ENCODE measurements at regions not wholly inside any gene's neighbourhood (a gene's known extent, or its start where the extent isn't known, plus 50 kb on each side); places are given as distances from the start of the nearest gene placed in this dataset.

DNA sequence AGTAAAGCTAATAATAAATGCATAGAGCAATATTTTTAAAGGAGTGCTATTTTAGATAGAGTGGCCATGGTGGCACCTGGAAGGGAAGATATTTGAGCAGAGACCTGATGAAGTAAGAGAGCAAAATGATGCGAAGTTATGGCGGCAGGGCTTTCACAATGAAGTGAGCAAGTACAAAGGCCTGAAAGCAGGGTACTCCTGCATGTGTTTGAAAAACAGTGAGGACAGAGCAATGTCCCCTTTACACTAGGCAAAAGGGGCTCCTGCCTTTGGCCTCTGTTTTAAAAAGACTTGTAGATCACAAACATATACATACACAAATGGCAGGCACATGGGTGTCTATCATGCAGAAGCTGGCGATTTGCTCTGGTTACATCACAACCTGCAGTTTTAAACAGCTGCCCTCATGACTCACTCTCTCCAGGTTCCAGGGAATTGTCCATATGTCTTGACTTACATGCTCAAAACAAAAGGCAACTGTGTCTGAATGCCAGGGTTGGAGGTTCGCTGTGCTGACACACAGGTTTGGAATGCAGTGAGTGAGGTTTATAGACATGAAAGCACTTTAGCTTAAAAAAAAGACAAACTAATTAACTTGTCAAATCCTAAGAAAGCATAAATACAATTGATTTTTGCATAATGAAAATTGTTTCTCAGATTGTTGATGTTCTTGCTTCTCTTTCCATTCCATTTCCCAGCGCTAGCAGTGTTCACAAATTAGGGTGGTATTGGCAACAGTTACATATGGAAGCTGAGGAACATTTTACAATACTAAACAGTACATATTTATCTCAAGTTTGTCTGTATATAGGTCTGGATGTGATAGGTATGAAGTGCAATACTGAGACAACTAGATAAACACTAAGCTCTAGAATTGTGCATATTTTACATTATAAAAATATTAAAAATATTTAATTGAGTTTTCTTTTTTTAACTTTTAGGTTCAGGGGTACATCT lies 313.9 kb downstream of the BARHL2 start:
- Histone ChIP-seq H3K9me3 (ENCODE audit: low read depth, low read length) (no peaks in the 10 kb centered on the region), H3K4me3 (no peak overlapping the region), H3K27ac (no peak overlapping the region), H3K9ac (ENCODE audit: insufficient read length) (no peak overlapping the region), H3K36me3 (ENCODE audit: insufficient read depth, low read length) (no peaks in the 10 kb centered on the region)
- no peak for TF ChIP-seq POLR2AphosphoS5 (IDR thresholded peaks at IDR 0.05; ENCODE audit: borderline replicate concordance, low read depth, low read length)
- no peak for TF ChIP-seq EZH2 (IDR thresholded peaks at IDR 0.05)
- no peak for DNase-seq (ENCODE audit: low read depth, low spot score)

GRCh38 chr1:90400131-90400530 lies 317.0 kb downstream of the BARHL2 start:
- Histone ChIP-seq H3K27ac (no peak overlapping the region), H3K4me3 (no peak overlapping the region)
- DNase-seq (ENCODE audit: low read depth, low spot score), result no peak

DNA sequence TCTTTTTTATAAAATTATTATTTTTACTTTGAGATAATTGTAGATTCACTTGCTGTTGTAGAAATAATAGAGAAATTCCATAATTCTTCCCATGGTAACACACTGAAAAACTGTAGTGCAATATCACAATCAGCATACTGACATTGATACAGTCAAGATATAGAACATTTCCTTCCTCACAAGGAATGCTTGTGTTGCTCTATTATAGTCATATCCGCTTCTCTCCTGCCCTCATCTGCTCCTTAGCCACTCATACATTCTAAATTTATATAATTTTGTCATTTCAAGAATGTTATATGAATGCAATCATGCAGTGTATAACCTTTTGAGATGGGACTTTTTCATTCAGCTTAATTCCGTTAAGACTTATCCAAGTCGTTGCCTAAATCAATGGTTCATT lies 320.2 kb downstream of the BARHL2 start:
- no peaks in the 10 kb centered on the region for H3K9me3 ChIP-seq (ENCODE audit: low read depth, low read length)
- no peak for TF ChIP-seq POLR2AphosphoS5 (IDR thresholded peaks at IDR 0.05; ENCODE audit: borderline replicate concordance, low read depth, low read length)
- no peak for TF ChIP-seq EZH2 (IDR thresholded peaks at IDR 0.05)
- no peak for TF ChIP-seq FOXP2 (optimal IDR thresholded peaks at IDR 0.05; ENCODE audit: control extremely low read depth, extremely low read length, insufficient read depth)
- DNase-seq (ENCODE audit: low read depth, low spot score), result no peak
- H3K36me3 ChIP-seq (ENCODE audit: insufficient read depth, low read length), result no peaks in the 10 kb centered on the region
- H3K27ac ChIP-seq, result no peak overlapping the region
- H3K9ac ChIP-seq (ENCODE audit: insufficient read length), result no peak overlapping the region
- H3K4me3 ChIP-seq, result no peak overlapping the region

More at GRCh38 chr1:90400131-90400530, 317.0 kb downstream of the BARHL2 start:
- Histone ChIP-seq H3K9ac (ENCODE audit: insufficient read length) (no peak overlapping the region), H3K36me3 (ENCODE audit: insufficient read depth, low read length) (no peaks in the 10 kb centered on the region), H3K9me3 (ENCODE audit: low read depth, low read length) (no peaks in the 10 kb centered on the region)
- no peak for TF ChIP-seq FOXP2 (optimal IDR thresholded peaks at IDR 0.05; ENCODE audit: control extremely low read depth, extremely low read length, insufficient read depth)
- TF ChIP-seq EZH2 (IDR thresholded peaks at IDR 0.05), result no peak
- no peak for TF ChIP-seq POLR2AphosphoS5 (IDR thresholded peaks at IDR 0.05; ENCODE audit: borderline replicate concordance, low read depth, low read length)

GRCh38 chr1:90394247-90394646 lies 322.9 kb downstream of the BARHL2 start:
- no peaks in the 10 kb centered on the region for H3K36me3 ChIP-seq (ENCODE audit: insufficient read depth, low read length)
- H3K9ac ChIP-seq (ENCODE audit: insufficient read length), result no peak overlapping the region
- TF ChIP-seq EZH2 (IDR thresholded peaks at IDR 0.05), result no peak
- no peak for TF ChIP-seq POLR2AphosphoS5 (IDR thresholded peaks at IDR 0.05; ENCODE audit: borderline replicate concordance, low read depth, low read length)
- no peak for TF ChIP-seq FOXP2 (optimal IDR thresholded peaks at IDR 0.05; ENCODE audit: control extremely low read depth, extremely low read length, insufficient read depth)
- no peaks in the 10 kb centered on the region for H3K9me3 ChIP-seq (ENCODE audit: low read depth, low read length)
- H3K4me3 ChIP-seq, result no peak overlapping the region
- H3K27ac ChIP-seq, result no peak overlapping the region
- no peak for DNase-seq (ENCODE audit: low read depth, low spot score)

- no peaks in the 10 kb centered on the region for H3K9me3 ChIP-seq (ENCODE audit: low read depth, low read length)
- no peak for DNase-seq (ENCODE audit: low read depth, low spot score)
- TF ChIP-seq EZH2 (IDR thresholded peaks at IDR 0.05) (no peak), POLR2AphosphoS5 (IDR thresholded peaks at IDR 0.05; ENCODE audit: borderline replicate concordance, low read depth, low read length) (no peak)
These were observed 324.1 kb downstream of the BARHL2 start for GRCh38 chr1:90393025-90393424.

DNA sequence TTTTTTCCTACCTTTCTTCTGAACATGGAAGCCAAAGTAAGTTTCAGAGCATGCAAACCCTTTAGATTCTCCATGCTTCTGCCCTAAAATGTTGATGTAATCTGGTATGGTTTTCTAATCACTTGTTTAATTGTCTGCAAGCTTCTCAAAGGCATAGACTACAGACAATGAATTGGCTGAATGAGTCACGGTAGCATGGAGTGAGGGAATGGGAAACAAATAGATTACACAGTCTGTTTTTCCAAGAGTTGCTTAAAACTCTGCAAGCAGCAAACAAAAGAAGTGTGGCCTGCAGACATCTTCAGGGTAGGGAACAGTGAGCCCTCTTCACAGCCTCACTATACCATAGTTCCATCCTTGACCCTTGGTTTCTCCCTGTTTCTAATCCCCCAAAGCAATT lies 326.0 kb downstream of the BARHL2 start:
- H3K9ac ChIP-seq (ENCODE audit: insufficient read length), result no peak overlapping the region
- no peak for DNase-seq (ENCODE audit: low read depth, low spot score)
- no peaks in the 10 kb centered on the region for H3K36me3 ChIP-seq (ENCODE audit: insufficient read depth, low read length)
- no peak overlapping the region for H3K27ac ChIP-seq
- no peak overlapping the region for H3K4me3 ChIP-seq
- TF ChIP-seq POLR2AphosphoS5 (IDR thresholded peaks at IDR 0.05; ENCODE audit: borderline replicate concordance, low read depth, low read length), result no peak
- no peak for TF ChIP-seq EZH2 (IDR thresholded peaks at IDR 0.05)
- TF ChIP-seq FOXP2 (optimal IDR thresholded peaks at IDR 0.05; ENCODE audit: control extremely low read depth, extremely low read length, insufficient read depth), result no peak
- H3K9me3 ChIP-seq (ENCODE audit: low read depth, low read length), result no peaks in the 10 kb centered on the region

More at GRCh38 chr1:90393025-90393424, 324.1 kb downstream of the BARHL2 start:
- Histone ChIP-seq H3K27ac (no peak overlapping the region), H3K9ac (ENCODE audit: insufficient read length) (no peak overlapping the region), H3K4me3 (no peak overlapping the region), H3K36me3 (ENCODE audit: insufficient read depth, low read length) (no peaks in the 10 kb centered on the region)

DNA sequence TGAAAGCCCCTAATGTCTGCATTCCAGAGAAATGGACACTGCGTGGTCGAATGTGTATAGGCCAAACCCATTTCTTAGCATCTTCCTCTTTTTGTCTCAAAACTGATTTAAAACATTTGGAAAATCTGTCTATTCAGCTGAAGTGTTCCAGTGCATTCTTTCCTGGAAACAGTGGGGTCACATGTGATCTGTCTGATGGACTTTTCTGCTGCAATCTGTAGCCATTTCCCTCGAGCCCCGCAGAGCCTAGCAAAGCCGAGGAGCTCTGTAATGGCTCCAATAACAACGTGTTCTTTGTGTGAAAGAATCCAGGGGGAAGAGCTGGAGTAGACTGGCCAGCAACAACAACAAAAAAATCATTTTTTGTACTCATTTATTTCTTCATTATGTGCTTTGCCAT lies 329.3 kb downstream of the BARHL2 start:
- no peak for DNase-seq (ENCODE audit: low read depth, low spot score)
- TF ChIP-seq EZH2 (IDR thresholded peaks at IDR 0.05) (no peak), POLR2AphosphoS5 (IDR thresholded peaks at IDR 0.05; ENCODE audit: borderline replicate concordance, low read depth, low read length) (no peak)
- Histone ChIP-seq H3K9me3 (ENCODE audit: low read depth, low read length) (no peaks in the 10 kb centered on the region), H3K4me3 (no peak overlapping the region), H3K27ac (no peak overlapping the region), H3K9ac (ENCODE audit: insufficient read length) (no peak overlapping the region), H3K36me3 (ENCODE audit: insufficient read depth, low read length) (no peaks in the 10 kb centered on the region)

- Histone ChIP-seq H3K9ac (ENCODE audit: insufficient read length) (no peak overlapping the region), H3K4me3 (no peak overlapping the region), H3K27ac (no peak overlapping the region), H3K9me3 (ENCODE audit: low read depth, low read length) (no peaks in the 10 kb centered on the region), H3K36me3 (ENCODE audit: insufficient read depth, low read length) (no peaks in the 10 kb centered on the region)
- no peak for TF ChIP-seq POLR2AphosphoS5 (IDR thresholded peaks at IDR 0.05; ENCODE audit: borderline replicate concordance, low read depth, low read length)
- no peak for TF ChIP-seq EZH2 (IDR thresholded peaks at IDR 0.05)
- no peak for TF ChIP-seq FOXP2 (optimal IDR thresholded peaks at IDR 0.05; ENCODE audit: control extremely low read depth, extremely low read length, insufficient read depth)
- no peak for DNase-seq (ENCODE audit: low read depth, low spot score)
These were observed 330.0 kb downstream of the BARHL2 start for GRCh38 chr1:90386899-90387720.
